ENCODE measurements at regions not wholly inside any gene's neighbourhood (a gene's known extent, or its start where the extent isn't known, plus 50 kb on each side); places are given as distances from the start of the nearest gene placed in this dataset.

DNA sequence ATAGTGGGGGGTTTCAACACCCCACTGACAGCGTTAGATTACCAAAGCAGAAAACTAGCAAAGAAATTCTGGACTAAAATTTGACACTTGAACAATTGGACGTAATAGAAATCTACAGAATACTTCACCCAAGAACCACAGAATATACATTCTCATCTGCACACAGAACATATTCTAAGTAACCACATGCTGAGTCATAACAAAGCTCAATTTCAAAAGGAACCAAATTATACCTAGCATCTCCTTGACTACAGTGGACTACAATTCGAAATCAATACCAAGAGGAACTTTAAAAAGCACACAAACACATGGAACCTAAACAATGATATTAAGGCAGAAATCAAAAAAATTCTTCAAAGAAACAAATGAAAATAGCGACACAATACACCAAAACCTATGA lies 871.6 kb upstream of the MDGA2 start:
- H3K27me3 Mint-ChIP-seq (ENCODE audit: low read depth), result no peaks in the 10 kb centered on the region
- DNase-seq (ENCODE audit: low spot score), result no peak
- no peaks in the 10 kb centered on the region for H3K4me1 Mint-ChIP-seq (ENCODE audit: low read depth)
- H3K4me3 Mint-ChIP-seq (ENCODE audit: unreplicated experiment), result no peak overlapping the region
- no peaks in the 10 kb centered on the region for H3K36me3 Mint-ChIP-seq (ENCODE audit: low read depth)
- H3K27ac Mint-ChIP-seq (ENCODE audit: unreplicated experiment), result no peak overlapping the region
- peaks cover 3% of the 10 kb centered on the region for H3K9me3 Mint-ChIP-seq (ENCODE audit: low read depth)
- TF ChIP-seq, protein P1, sequence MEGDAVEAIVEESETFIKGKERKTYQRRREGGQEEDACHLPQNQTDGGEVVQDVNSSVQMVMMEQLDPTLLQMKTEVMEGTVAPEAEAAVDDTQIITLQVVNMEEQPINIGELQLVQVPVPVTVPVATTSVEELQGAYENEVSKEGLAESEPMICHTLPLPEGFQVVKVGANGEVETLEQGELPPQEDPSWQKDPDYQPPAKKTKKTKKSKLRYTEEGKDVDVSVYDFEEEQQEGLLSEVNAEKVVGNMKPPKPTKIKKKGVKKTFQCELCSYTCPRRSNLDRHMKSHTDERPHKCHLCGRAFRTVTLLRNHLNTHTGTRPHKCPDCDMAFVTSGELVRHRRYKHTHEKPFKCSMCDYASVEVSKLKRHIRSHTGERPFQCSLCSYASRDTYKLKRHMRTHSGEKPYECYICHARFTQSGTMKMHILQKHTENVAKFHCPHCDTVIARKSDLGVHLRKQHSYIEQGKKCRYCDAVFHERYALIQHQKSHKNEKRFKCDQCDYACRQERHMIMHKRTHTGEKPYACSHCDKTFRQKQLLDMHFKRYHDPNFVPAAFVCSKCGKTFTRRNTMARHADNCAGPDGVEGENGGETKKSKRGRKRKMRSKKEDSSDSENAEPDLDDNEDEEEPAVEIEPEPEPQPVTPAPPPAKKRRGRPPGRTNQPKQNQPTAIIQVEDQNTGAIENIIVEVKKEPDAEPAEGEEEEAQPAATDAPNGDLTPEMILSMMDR (IDR thresholded peaks at IDR 0.05), result no peak

DNA sequence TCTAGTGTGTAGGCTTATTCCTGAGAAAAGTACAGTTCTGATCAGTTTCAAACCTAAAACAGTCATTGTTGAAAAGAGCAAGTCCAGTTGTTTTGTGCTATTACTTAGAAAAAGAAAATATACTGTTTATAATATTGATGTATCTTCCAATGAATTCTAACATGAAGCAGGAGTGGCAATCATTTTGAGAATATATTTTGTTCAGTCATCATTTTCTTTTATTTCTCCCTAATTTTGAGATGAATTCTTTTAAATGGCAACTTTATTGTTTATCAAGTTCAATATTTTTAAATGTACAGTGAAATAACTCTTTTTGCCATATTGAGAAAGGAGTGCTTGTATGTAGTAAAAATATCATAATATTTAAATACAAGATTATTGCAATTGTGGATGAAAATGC lies 862.2 kb upstream of the MDGA2 start:
- no peak overlapping the region for H3K4me3 Mint-ChIP-seq (ENCODE audit: unreplicated experiment)
- peaks cover 3% of the 10 kb centered on the region for H3K9me3 Mint-ChIP-seq (ENCODE audit: low read depth)
- TF ChIP-seq, protein P1 (IDR thresholded peaks at IDR 0.05), result no peak
- no peaks in the 10 kb centered on the region for H3K27me3 Mint-ChIP-seq (ENCODE audit: low read depth)
- no peak for DNase-seq (ENCODE audit: low spot score)
- no peaks in the 10 kb centered on the region for H3K36me3 Mint-ChIP-seq (ENCODE audit: low read depth)
- no peak overlapping the region for H3K27ac Mint-ChIP-seq (ENCODE audit: unreplicated experiment)
- H3K4me1 Mint-ChIP-seq (ENCODE audit: low read depth), result no peaks in the 10 kb centered on the region

DNA sequence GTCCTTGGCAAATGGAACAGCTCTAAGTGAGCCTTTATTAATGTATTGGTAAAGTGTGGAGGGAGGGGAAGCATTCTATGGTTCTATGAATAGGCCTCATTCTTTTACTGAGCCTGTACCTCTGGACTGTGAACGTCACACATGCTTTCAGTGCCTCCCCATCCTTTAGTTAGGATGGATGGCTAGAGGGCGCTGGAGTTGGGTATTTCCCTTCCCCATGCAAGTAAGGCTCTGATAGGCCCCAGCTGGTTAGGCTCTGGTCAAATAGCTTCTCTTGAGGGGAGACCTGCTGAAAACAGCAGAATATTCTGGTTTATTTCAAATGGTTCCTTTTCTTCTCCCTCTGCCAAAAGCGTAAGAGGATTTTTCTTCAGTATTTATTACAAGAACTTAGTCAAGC lies 860.9 kb upstream of the MDGA2 start:
- Mint-ChIP-seq H3K9me3 (ENCODE audit: low read depth) (peaks cover 3% of the 10 kb centered on the region), H3K4me3 (ENCODE audit: unreplicated experiment) (no peak overlapping the region), H3K36me3 (ENCODE audit: low read depth) (no peaks in the 10 kb centered on the region), H3K27me3 (ENCODE audit: low read depth) (peaks cover 4% of the 10 kb centered on the region), H3K4me1 (ENCODE audit: low read depth) (no peaks in the 10 kb centered on the region), H3K27ac (ENCODE audit: unreplicated experiment) (no peak overlapping the region)
- no peak for DNase-seq (ENCODE audit: low spot score)
- TF ChIP-seq, protein P1 (IDR thresholded peaks at IDR 0.05), result no peak

DNA sequence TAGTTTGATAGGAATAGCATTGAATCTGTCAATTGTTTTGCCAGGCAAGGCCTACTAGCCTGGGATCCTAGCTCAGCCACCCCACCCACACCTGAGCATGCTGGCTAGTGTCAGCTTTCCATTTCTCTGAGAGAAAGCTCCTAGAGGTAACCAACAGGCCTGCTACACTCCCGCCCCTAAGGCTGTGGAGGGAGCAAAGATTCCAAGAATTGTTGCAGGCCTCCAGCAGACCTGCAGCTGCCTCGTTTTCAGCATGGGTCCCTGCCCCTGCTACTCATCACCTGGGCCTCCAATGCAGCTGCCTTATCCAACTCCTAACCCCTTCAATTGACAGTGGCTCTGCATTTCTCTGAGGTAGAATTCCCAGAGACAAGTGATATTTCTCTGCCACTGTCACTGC lies 852.4 kb upstream of the MDGA2 start:
- no peaks in the 10 kb centered on the region for H3K4me1 Mint-ChIP-seq (ENCODE audit: low read depth)
- peaks cover 4% of the 10 kb centered on the region for H3K27me3 Mint-ChIP-seq (ENCODE audit: low read depth)
- no peaks in the 10 kb centered on the region for H3K36me3 Mint-ChIP-seq (ENCODE audit: low read depth)
- no peak for DNase-seq (ENCODE audit: low spot score)
- no peak overlapping the region for H3K4me3 Mint-ChIP-seq (ENCODE audit: unreplicated experiment)
- no peak overlapping the region for H3K27ac Mint-ChIP-seq (ENCODE audit: unreplicated experiment)
- TF ChIP-seq, protein P1 (IDR thresholded peaks at IDR 0.05), result no peak
- no peaks in the 10 kb centered on the region for H3K9me3 Mint-ChIP-seq (ENCODE audit: low read depth)

DNA sequence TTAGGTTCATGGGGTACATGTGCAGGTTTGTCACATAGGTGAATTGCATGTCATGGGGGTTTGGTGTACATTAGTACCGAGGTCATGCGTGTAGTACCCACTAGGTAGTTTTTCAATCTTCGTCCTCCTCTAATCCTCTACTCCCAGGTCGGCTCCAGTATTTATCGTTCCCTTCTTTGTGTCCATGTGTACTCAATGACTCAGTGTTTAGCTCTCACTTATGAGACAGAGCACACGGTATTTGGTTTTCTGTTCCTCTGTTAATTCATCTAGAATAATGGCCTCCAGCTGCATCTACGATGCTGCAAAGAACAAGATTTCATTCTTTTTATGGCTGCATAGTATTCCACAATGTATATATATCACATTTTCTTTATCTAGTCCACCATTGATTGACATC lies 850.9 kb upstream of the MDGA2 start:
- H3K36me3 Mint-ChIP-seq (ENCODE audit: low read depth), result no peaks in the 10 kb centered on the region
- no peaks in the 10 kb centered on the region for H3K27me3 Mint-ChIP-seq (ENCODE audit: low read depth)
- no peak overlapping the region for H3K27ac Mint-ChIP-seq (ENCODE audit: unreplicated experiment)
- H3K9me3 Mint-ChIP-seq (ENCODE audit: low read depth), result no peaks in the 10 kb centered on the region
- TF ChIP-seq, protein P1 (IDR thresholded peaks at IDR 0.05), result no peak
- DNase-seq (ENCODE audit: low spot score), result no peak
- no peaks in the 10 kb centered on the region for H3K4me1 Mint-ChIP-seq (ENCODE audit: low read depth)
- H3K4me3 Mint-ChIP-seq (ENCODE audit: unreplicated experiment), result no peak overlapping the region

Measured in chondrocyte (in vitro differentiated cells).